GM19452 (cell line): ENCODE measurements at regions not wholly inside any gene's neighbourhood (a gene's known extent, or its start where the extent isn't known, plus 50 kb on each side); places are given as distances from the start of the nearest gene placed in this dataset.

Experiments used
- ATAC-seq: cut with Tn5 transposase; IDR thresholded peaks from one replicate; pipeline ENCODE4 v1.9.1; 2021; ENCODE audit not compliant: unreplicated experiment

DNA sequence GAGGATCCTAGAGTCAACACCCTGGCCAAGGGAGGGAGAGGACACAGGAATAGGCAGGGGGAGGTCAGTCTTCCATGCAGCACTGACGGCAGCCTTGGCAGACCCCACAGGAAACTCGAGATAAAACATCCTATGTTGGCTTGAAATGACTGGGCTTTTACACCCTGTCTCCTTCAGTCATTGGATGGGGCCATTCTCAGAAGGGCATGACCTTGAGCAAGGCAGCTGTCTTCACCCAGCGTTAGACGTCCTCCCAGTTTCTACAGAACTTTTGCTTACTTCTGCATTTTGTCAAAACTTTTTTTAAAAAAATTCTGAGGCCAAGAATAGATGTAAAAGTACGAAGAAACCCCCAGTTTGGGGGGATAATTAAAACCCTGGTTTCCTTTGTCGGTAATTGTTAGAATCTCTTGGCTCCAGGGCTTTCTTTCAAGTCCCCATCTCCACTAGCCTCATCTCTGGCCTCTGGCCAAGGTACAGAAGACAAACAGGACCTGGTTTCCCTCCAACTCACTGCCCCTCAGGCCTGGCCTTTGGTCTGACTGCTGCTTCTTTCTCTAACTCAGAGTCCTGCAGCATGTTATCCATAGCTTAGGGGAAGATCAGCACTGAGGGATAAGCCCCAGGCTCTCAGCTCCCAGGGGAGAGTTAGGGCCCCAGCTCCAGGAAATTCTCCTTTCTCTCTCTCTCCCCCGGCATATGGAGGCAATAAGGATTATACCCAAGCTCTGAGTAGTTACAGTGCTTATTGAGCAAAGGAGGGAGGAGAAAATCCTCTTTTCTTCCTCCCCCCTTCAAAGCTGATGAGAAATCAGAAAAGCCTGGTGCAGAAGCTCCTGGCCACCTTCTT is 51.6 kb upstream of the KCND3 start:
- no peak for ATAC-seq

DNA sequence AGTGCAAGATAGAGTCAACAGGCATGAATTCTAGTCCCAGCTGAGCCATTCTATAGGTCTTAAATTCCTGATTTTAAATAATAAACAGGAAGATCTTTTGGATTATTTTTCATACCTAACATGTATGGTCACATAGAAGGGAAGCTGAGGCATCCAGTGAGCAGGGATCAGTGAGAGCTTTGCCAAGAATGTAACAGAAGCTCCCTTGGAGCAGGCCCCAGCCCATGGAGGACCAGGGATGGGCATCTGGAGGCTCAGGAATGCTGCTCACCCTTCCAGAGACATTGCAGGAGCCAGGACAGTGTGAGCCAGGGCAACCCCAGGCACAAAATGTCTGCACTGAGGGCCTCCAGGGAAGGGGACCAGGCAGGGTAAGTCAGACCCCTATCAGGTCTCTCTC is 54.4 kb upstream of the KCND3 start:
- ATAC-seq, result no peak

DNA sequence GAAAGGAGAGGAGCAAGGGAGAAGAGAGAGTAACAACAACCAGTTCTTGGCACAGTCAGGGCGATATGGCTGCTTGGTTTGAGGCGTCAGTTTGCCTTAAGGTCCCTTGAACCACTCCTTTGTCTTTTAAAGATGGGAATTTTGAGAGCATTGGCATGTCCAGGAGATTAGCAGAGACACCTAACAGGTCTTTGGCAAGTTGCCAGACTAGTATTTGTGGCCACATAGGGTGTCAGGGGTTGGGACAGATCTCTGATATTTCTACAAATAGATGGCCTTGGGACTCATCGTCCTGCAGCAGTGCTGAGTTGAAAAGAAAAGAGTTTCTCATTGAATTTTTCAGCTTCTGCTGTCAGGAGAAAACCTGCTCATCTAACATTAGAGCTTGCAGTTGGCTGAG is 55.3 kb upstream of the KCND3 start:
- ATAC-seq, result no peak

DNA sequence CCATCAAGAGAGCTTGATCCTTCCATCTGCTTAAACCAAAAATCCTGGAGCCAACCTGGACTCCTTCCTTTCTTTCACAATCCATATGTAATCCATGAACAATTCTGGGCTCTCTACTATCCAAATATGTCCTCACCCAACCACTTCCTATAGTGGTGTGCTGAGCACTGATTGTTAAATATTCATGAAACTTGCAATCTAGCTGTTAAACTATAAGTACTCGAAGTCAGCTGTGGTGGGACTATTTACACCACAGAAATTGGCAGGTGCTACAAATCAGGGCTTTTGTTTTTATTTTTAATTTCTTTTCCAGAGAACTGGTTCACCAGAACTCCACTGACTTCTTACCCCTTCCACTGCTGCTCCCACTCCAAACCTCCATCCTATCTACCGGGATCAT is 57.2 kb upstream of the KCND3 start:
- ATAC-seq, result no peak

DNA sequence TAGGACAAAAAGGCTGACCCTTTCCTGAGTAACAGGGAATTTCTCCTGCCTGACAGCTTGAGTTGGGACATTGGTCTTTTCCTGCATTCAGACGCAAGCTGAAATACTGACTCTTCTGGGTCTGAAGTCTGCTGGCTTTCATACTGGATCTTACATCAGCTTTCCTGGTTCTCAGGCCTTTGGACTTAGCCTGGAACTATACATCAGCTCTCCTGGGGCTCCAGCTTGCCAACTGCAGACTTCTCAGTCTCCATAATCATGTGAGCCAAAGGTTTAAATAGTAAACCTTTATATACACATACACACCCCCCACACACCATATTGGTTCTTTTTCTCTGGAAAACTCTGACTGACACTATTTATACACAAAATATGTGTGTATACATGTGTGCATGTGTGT is 59.0 kb upstream of the KCND3 start:
- ATAC-seq, result no peak

DNA sequence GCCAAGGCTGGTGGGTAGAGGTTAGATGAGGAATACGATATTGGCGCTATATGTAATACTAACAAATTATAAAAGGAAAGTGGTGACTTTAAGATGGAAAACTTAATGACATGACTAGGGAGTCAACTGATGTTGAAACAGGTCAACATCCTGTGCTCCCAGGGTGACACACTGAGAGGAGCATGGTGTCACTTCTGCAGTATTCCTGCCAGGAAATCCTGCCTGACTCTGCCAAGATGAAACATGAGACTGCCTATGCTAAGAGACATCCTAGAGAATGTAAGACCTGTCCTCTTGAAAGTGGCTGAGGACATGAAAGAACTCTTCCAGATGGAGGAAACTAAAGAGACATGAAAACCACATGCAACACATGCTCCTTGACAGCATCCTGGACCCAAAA is 65.0 kb upstream of the KCND3 start:
- no peak for ATAC-seq

DNA sequence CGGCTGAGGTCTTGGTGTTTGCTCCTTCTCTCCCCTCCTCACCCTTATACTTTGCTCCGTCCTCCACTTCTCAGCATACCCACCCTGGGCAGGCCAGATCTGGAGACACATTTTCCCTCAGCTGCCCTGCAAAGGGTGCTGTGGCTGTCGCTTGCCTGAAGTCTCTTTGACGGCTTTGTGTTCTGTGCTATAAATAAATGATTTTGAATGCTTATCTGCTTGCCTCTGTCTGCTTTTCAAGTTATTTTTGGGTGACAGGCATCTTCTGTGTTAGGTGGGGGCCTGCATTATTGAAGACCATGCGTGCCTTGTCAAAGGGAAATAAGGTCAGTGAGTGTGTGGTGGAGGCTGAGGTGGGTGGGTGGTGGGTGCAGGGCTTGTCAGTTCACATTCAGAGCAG is 66.9 kb upstream of the KCND3 start:
- ATAC-seq, result no peak

DNA sequence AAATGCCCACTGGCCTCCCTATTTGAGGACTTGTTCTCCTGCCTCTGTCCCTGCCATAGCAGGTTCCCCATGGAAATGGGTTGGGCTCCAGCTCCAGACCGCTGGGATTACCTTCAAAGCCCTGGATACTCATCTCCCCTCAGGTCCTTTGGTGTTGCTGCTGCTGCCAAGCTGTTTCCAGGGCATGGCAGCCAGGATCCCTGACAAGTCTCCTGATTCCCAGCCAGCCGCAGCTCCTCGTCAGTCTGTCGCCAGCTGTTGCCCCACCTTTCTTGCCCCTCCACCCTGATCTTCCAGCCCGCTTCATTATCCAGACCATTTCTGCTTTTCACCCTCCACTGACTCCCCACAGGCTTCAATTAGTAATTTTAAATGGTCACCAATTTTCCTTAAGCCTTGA is 68.3 kb upstream of the KCND3 start:
- ATAC-seq, result no peak

DNA sequence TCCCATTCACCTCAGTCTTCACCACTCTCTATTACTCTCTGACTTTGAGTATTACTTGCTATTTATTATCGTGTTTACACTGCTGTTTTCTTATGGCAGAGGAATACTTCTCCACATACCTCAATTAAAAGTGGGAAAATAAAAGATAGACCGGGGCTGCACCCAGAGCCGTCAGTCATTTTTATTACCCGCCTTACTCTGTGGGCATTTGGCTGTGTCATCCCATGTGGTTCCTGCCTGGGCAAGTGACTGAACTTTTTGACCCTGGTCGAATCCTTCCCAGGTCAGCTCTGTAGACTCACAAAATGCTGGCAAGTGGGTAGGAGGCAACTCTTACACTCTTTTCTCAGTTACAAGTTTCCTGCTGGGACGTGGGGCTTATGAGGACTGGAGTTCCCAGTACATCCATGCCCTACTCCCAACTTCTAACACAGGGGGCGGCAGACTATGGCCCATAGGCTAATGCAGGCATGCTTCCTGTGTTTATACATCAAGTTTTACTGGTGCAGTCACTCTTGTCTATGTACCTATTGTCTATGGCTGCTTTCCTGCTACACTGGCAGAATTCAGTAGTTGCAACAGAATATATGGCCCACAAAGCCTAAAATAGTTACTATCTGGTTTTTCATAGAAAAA is 69.5 kb upstream of the KCND3 start:
- ATAC-seq, result no peak

DNA sequence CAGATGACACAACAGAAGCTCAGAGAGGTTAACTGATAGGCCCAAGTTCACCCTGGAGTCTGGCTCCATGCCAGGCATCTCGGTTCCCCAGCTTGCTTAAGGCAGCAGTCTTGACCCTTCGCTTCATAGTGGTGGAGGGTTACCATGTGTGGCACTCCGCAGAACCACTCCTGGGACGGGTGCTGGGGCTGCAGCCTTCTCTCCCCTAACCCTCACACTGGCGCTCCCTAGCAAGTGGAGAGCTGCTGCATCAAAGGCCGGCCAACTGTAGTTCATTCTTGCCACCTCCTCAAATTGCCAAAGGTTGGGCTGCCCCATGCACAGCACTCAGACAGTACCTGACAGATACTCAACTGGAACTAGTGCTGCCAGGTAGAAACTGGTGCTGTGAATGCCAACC is 70.2 kb upstream of the KCND3 start:
- no peak for ATAC-seq

DNA sequence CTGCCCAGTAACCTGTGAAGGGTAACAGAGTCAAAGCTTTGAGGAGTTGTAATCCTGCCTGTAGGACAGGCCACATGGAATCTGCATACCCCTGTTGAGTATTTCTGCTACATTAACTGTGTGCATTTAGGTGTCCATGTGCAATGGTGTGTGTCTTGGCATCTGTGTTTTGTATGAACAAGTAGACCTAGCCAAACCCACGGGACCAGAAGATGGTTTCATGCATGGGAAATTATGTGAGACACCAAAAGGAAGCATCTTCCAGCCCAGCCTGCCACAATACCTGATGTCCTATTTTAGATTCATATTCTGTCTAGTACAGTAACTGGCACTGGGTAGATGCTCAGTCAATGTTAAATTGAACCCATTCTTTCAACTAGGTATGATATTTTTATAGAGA is 70.8 kb upstream of the KCND3 start:
- ATAC-seq, result no peak

DNA sequence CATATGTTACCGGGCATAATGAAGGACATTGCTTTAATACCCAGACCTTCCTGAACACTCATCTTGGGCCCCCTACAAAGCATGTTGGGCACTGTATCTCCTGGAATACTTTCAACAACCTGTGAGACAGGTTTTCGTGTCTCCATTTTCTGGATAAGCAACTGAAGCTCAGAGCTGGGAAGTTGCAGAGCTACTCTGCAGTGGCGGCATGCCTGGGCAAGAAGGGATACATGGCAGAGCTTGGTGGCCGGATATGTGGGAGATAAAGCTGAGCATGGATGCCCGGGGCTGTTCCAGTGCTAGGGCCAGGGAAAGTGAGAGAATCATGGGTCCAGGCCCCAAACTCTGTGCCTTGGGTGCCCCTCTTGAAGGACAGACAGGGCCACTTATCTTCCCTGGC is 71.6 kb upstream of the KCND3 start:
- no peak for ATAC-seq

DNA sequence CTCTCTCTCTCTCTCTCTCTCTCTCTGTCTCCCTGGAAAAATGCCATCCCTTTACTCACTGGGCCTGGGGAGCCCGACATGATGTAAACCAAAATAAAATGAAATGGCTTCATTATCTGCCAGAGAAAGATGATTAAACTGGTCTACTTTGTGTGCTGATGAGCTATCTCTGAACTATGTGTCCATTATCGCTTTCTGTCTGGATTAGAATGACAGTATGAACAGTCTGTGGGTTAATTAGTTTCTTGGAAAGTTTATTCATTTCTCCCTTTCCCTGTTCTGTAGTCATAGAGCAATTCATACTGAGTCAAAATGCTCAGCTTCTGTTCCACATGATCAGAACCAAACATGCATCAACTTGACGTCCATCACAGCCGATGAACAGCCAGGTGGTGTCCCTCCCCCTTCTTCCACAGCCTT is 72.4 kb upstream of the KCND3 start:
- no peak for ATAC-seq

DNA sequence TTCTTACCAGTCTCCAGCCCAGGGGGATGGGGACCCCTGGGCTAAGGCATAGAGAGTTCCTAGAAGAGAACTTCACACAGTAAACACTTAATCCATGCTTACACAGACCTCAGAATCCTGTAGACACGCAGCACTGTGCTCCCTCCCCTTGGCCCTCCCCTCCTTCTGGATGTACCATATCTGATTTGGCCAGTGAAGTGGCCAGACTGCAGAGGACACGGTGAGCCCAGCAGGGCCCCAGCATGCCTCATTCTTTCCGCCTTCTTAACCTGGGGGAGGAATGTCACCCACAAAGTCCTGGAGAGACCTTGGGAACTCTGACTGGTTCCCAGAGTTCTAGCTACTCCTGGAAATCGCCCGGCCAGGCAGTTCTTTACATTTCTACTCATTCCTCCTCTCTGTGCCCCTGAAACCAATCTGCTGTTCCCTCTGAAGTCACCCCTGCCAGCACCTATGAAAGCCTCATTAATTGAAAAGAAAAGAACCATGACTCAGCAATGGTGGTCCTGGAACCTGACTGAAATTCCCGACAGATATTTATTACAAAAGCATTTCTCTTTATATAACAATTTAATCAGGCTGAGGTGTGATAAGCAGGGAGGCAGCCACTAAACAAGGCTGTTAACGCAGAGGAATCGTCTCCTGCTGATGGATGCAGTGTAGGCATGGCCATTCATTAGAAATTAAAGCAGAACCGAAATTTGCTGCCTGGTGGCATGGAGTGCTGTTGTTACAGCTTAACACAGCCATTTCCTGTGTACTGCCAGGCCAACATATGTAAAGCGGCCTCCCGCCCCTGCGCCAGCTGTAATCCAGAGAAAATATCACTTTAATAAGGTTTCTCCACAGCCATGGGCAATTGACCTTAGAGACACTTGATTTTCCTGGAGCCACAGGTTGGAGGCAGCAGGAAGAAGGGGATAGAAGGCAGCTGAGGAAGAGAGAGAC is 74.6 kb upstream of the KCND3 start:
- ATAC-seq, result no peak

DNA sequence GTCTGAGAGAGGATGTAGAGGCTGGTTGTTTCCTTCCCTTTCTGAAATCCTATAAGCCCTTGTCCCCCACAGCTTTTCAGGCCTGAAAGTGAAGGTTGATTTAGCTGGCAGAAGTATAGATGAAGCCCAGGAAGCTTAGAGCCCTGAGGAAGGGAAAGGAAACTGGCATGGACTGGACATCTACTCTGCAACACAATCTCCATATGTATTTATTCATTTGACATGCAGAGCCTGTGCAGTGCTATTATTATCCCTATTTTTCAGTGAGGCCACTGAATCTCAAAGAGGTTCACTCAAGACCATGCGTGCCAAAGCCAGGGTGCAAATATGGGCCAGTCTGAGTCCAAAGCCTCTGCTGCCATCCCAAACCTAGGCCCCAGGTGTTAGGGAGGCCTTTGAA is 78.5 kb upstream of the KCND3 start:
- no peak for ATAC-seq

DNA sequence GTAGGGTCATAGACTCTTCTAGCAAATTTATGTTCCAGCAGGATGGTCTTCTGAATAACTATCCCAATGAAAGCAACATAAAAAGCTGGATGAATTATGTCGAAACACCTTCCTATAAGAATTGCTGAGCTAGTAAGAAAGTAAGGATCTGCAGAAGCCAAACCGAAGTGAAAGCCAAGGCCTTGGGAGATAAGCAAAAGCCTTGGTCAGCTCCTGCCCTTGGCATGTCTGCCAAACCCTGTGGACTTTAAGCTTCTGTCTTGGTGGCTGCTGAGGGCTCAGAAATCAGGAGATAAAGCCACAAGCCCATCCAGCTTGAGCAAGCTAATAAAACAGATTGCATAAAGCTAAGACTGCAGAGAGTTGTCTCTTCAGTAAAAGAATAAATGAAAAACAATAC is 81.2 kb upstream of the KCND3 start:
- no peak for ATAC-seq

DNA sequence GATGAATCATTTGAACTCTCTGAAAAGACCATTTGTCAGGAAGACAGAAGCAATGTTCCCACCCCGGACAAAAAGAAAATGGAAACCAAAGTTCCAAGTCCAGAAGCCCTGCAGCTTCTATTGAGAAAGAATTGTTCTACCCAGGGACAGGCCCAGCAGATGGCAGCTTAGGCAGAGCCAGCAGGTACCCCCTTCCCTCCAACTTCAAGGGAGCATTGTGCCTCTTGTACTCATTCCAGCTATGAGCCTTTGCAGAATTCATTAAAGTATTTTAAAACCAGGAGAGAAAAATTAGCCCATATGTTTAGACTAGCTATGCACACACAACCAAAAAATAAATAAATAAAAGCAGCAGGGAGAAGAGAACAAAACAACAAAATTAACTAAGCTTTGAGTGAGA is 85.2 kb upstream of the KCND3 start:
- ATAC-seq, result no peak

DNA sequence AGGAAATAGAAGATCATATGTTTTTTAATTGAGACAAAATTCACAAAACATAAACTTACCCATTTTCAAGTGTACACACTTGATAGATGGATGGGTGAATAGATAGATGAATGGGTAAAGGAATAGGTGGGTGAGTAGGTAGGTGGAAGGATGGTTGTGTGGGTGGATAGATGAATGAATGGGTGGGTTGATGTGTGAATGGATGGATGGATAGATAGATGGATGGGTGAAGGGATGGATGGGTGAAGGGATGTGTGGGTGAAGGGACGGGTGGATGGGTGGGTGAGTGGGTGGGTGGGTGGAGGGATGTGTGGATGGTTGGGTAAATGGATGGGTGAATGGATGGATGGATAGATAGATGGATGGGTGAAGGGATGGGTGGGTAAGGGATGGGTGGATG is 86.1 kb upstream of the KCND3 start:
- no peak for ATAC-seq

DNA sequence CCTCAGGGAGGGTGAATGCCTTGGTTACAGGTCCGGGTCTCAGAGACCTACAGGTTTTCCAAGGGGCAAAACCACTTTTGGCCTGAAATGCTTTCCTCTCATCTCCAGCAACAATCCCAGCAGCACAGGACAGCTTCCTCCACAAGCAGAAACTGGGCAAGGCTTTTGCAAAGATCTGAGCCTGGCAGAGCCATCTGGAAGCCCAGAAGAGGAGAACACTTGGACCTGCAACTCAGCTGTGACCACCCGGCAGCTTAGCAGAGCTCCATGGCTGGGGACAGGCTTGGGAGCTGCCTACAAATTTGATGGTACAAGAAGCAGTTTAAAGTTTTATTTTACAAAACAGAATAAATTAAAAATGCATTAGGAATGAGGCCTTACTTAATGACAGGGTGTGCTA is 90.0 kb upstream of the KCND3 start:
- no peak for ATAC-seq

DNA sequence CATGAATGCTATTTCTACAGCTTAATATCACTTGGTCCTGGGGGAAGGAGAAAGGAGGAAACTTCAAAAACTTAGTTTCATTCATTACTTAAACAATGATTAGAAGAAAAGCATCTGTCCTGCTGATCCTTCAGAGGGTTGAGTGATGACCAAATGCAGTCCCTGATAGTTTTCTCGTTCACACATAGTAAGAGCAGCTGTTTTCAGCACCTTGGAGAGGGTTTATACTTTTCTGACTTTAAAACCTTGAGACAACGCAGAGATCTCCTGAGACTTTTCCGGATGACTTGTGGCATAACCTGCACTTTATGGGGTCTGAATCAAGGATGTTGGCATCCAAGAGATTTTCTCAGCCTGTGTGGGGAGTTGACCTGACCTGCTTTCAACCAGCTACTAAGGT is 94.0 kb upstream of the KCND3 start:
- ATAC-seq, result no peak

DNA sequence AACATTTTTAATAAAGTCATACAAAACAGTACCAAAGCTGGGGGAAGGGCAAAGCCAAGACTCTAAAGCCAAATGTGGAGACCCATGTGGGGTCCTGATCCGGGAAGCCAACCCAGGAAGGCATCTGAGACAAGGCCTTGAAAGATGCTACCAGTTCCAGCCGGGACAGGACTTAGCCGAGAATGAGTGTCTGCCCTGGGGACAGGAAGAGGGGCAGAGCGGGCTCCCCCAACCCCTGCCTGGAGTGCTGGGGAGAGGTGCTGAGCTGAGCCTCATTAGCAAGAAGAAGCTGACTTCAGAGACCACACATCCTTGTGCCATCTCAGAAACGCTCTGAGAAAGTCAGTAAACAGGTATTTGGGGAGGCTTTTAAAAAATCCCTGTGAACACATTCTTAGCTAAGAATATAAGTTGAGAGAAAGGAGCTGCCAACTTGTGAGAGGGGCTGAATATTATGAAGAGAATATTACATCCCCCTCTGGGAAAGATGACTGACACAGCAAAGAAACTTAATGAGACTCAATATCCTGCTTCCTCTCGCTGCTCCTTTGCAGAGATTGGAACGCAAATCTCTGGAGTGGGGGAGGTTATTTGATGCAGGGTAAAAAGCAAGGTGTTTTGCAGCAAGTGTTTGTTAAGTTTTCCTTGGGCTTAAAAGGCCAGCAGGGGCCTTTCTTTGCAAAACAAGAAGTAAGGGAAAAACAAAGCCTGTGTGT is 103.3 kb upstream of the KCND3 start:
- no peak for ATAC-seq
